Activated B cell treated with CpG ODN at 0.5 μM for 24 hours (primary cell): ENCODE measurements at regions not wholly inside any gene's neighbourhood (a gene's known extent, or its start where the extent isn't known, plus 50 kb on each side); places are given as distances from the start of the nearest gene placed in this dataset.

ENCODE experiments used
- ATAC-seq: fragments of 200-7000 bp; cut with Tn5 transposase; one replicate; pipeline ENCODE4 v1.10.0; 2021; ENCODE audit warnings: low read depth, mild to moderate bottlenecking, moderate library complexity
- CTCF ChIA-PET: fragments of 350-600 bp; sonication (Branson Sonifier 250); formaldehyde crosslinking; loops from one replicate; lab custom pipeline; 2021; ENCODE audit warnings: antibody characterized with exemption; lab: Charles Lee
- POLR2A ChIA-PET: fragments of 350-600 bp; sonication (Branson Sonifier 250); formaldehyde crosslinking; loops from one replicate; lab custom pipeline; 2021; ENCODE audit warnings: antibody characterized with exemption; lab: Charles Lee
- DNase-seq: peaks from one replicate; pipeline ENCODE4 v3.0.0; 2022
- H3K27ac Mint-ChIP-seq: one replicate; pipeline ENCODE4 v1.8.0; 2020; ENCODE audit warnings: mixed read lengths
- H3K27me3 Mint-ChIP-seq: one replicate; pipeline ENCODE4 v1.8.0; 2021; ENCODE audit warnings: mixed read lengths
- H3K36me3 Mint-ChIP-seq: one replicate; pipeline ENCODE4 v1.8.0; 2021; ENCODE audit warnings: low read depth, mixed read lengths
- H3K4me1 Mint-ChIP-seq: one replicate; pipeline ENCODE4 v1.8.0; 2021; ENCODE audit warnings: mixed read lengths
- H3K4me3 Mint-ChIP-seq: one replicate; pipeline ENCODE4 v1.8.0; 2020; ENCODE audit warnings: mild to moderate bottlenecking, mixed read lengths
- H3K9me3 Mint-ChIP-seq: one replicate; pipeline ENCODE4 v1.8.0; 2020; ENCODE audit warnings: mixed read lengths
- intact Hi-C: fragments of 100-400 bp; cut with micrococcal nuclease; formaldehyde crosslinking; loops from one replicate; pipeline ENCODE4 v1.15.1; 2024
- TF ChIP-seq, protein P1 (sequence below): fragments of 200-600 bp; IDR thresholded peaks from one replicate; pipeline ENCODE4 v1.8.0; 2022; ENCODE audit warnings: antibody characterized with exemption, mild to moderate bottlenecking

DNA sequence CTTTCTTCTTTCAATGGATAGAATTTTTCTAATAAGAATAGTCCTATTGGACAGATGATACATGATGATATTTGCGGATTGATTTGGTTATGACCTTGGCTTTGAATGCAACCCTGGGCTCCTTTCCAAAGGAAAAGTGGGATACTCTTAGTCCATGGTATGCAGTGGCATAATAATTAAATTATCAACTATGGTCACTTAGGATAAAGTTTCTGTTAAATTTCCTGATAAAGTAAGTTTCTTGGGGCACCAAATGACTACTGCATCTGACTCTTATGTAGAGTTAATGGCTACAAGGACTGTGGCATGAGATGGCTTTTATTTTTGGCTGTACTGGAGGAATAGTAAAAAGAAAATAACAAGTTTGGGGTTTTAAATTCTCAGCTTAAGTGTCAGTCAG lies 126.7 kb downstream of the QPCT start:
- ATAC-seq (no peak), DNase-seq (no peak)
- no peak overlapping the region for H3K27ac Mint-ChIP-seq
- H3K4me3 Mint-ChIP-seq = no peak overlapping the region
- no peaks in the 10 kb centered on the region for H3K4me1 Mint-ChIP-seq
- intact Hi-C loops = no loop called here
- H3K36me3 Mint-ChIP-seq = no peaks in the 10 kb centered on the region
- CTCF ChIA-PET = no interaction called here
- TF ChIP-seq, protein P1, sequence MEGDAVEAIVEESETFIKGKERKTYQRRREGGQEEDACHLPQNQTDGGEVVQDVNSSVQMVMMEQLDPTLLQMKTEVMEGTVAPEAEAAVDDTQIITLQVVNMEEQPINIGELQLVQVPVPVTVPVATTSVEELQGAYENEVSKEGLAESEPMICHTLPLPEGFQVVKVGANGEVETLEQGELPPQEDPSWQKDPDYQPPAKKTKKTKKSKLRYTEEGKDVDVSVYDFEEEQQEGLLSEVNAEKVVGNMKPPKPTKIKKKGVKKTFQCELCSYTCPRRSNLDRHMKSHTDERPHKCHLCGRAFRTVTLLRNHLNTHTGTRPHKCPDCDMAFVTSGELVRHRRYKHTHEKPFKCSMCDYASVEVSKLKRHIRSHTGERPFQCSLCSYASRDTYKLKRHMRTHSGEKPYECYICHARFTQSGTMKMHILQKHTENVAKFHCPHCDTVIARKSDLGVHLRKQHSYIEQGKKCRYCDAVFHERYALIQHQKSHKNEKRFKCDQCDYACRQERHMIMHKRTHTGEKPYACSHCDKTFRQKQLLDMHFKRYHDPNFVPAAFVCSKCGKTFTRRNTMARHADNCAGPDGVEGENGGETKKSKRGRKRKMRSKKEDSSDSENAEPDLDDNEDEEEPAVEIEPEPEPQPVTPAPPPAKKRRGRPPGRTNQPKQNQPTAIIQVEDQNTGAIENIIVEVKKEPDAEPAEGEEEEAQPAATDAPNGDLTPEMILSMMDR = no peak
- H3K9me3 Mint-ChIP-seq = no peaks in the 10 kb centered on the region
- H3K27me3 Mint-ChIP-seq = peaks cover 5% of the 10 kb centered on the region
- POLR2A ChIA-PET = no interaction called here

DNA sequence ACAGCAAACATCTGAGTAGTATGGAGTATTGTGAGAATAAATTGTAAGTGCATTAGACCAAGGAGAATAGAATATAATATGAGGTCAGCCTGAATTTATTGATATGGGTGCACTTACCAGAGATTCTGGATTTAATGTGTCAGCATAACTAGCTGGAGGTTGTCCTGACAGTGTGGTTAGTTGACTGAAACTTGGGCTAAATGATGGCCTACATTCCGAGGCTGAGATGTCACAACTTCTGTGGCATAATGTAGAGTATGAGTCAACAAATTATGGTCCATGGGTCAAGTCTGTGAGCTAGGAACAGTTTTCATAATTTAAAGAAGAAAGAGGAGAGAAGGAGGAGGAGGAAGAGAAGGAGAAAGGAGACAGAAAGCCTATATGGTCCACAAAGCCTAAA lies 127.6 kb downstream of the QPCT start:
- Mint-ChIP-seq H3K27me3 (peaks cover 5% of the 10 kb centered on the region), H3K27ac (no peak overlapping the region), H3K9me3 (no peaks in the 10 kb centered on the region), H3K36me3 (no peaks in the 10 kb centered on the region), H3K4me1 (no peaks in the 10 kb centered on the region), H3K4me3 (no peak overlapping the region)
- no peak for DNase-seq
- no peak for ATAC-seq
- ChIA-PET CTCF (interaction anchor here (0.9 kb wide), 1 partner anchor 361 kb away, joined by 3 read pairs; no protein-coding TSS in a partner anchor), POLR2A (interaction anchor here (0.6 kb wide), 1 partner anchor 16 kb away, joined by 3 read pairs; no protein-coding TSS in a partner anchor)
- TF ChIP-seq, protein P1 = no peak
- intact Hi-C loops = no loop called here

DNA sequence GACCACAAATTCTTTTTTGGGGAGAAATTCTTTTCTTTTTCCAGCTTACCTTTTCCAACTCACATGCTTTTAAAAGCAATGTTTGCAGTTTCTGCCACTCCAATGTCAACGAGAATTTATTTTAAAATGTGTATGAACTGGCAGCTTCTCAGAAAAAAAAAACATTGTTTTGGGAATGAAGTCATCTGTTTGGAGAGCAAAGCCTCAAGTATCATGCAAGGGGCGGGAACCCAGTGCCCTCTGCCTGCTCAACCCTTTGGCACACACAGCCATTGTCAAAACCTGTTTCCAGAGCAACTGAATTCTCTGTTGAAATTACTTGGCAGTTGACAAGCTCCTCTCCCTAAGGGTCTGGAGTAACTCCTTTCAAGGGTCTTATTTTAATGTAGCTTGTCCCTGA lies 128.5 kb downstream of the QPCT start:
- DNase-seq (no peak), ATAC-seq (no peak)
- POLR2A ChIA-PET = no interaction called here
- Mint-ChIP-seq H3K27me3 (peaks cover 3% of the 10 kb centered on the region), H3K4me3 (no peak overlapping the region), H3K9me3 (no peaks in the 10 kb centered on the region), H3K36me3 (no peaks in the 10 kb centered on the region), H3K27ac (no peak overlapping the region), H3K4me1 (no peaks in the 10 kb centered on the region)
- intact Hi-C loops = no loop called here
- TF ChIP-seq, protein P1 = no peak
- CTCF ChIA-PET = interaction anchor here (0.9 kb wide), 1 partner anchor 360 kb away, joined by 3 read pairs; no protein-coding TSS in a partner anchor

DNA sequence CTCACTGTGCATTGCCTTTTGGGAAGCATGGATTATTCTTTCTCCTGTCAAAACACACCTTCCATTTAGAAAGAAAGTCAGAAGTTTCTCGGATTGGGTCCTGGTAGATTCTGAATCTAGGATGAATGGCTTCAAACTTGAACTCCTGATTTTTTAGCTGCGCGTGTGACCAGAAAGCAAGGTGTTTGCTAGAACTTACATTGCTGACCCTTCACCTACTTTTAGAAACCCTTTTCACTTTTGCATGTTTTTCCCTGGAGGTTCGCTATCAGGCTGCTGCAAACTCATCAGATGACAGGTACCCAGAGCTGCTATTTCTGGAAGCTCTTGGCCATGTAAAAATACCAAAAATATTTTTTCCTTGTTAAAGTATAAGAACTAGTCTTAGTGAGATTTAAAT lies 132.0 kb downstream of the QPCT start:
- Mint-ChIP-seq H3K9me3 (peaks cover 1% of the 10 kb centered on the region), H3K36me3 (no peaks in the 10 kb centered on the region), H3K27me3 (no peaks in the 10 kb centered on the region), H3K27ac (no peak overlapping the region), H3K4me1 (no peaks in the 10 kb centered on the region), H3K4me3 (no peak overlapping the region)
- ChIA-PET POLR2A (no interaction called here), CTCF (no interaction called here)
- ATAC-seq = no peak
- no peak for DNase-seq
- TF ChIP-seq, protein P1 = no peak
- intact Hi-C loops = no loop called here

DNA sequence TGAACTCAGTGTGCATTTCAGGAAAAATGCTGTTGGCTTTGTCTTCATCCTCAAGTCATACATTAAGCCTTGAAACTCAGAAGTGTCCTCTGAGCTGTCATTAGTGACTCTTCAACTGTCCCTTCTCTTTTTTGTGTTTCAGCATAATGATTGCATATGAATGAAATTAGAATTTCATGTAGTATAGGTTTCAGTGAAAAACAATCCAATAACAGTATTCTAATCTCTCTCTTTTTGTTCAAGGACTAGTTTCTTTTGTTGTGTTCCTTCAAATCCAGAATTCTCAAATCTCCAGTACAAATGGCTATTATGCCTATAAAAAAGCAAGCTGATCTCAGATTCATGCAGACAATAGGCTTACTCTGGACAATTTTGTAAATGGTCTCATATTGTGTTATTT lies 133.5 kb downstream of the QPCT start:
- ChIA-PET POLR2A (no interaction called here), CTCF (no interaction called here)
- Mint-ChIP-seq H3K4me1 (no peaks in the 10 kb centered on the region), H3K9me3 (peaks cover 1% of the 10 kb centered on the region), H3K27ac (no peak overlapping the region), H3K36me3 (no peaks in the 10 kb centered on the region), H3K4me3 (no peak overlapping the region), H3K27me3 (no peaks in the 10 kb centered on the region)
- intact Hi-C loops = no loop called here
- ATAC-seq (no peak), DNase-seq (no peak)
- TF ChIP-seq, protein P1 = no peak
